ENCODE measurements at regions not wholly inside any gene's neighbourhood (a gene's known extent, or its start where the extent isn't known, plus 50 kb on each side); places are given as distances from the start of the nearest gene placed in this dataset.

DNA sequence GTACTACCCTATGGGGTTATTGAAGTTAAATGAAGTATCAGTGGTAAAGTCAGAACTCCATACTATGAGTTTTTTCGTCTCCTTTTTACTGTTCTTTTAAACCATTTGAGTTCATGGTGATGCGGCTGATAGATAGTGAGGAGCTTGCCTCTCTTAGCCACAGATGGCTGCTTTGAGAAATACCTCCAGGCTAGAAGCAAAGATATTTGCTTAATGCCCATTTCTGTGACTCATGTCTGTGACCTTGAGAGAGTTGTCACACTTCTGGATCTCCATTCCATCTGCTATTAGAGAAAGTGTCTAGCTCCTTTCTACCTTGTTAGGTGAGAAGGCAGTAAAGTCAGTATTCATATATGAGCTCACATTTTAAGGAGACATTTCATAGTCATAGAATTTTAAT lies 89.5 kb upstream of the PLXNA2 start:
- Mint-ChIP-seq H3K4me1 (ENCODE audit: low read depth, unreplicated experiment) (peaks cover 19% of the 10 kb centered on the region), H3K36me3 (ENCODE audit: unreplicated experiment) (no peaks in the 10 kb centered on the region), H3K9me3 (ENCODE audit: unreplicated experiment) (no peaks in the 10 kb centered on the region), H3K27me3 (ENCODE audit: unreplicated experiment) (no peaks in the 10 kb centered on the region), H3K27ac (ENCODE audit: unreplicated experiment) (no peak overlapping the region), H3K4me3 (ENCODE audit: unreplicated experiment) (no peak overlapping the region)
- TF ChIP-seq CTCF (IDR thresholded peaks at IDR 0.05; ENCODE audit: partially characterized antibody, unreplicated experiment): no peak
- no peak for DNase-seq

DNA sequence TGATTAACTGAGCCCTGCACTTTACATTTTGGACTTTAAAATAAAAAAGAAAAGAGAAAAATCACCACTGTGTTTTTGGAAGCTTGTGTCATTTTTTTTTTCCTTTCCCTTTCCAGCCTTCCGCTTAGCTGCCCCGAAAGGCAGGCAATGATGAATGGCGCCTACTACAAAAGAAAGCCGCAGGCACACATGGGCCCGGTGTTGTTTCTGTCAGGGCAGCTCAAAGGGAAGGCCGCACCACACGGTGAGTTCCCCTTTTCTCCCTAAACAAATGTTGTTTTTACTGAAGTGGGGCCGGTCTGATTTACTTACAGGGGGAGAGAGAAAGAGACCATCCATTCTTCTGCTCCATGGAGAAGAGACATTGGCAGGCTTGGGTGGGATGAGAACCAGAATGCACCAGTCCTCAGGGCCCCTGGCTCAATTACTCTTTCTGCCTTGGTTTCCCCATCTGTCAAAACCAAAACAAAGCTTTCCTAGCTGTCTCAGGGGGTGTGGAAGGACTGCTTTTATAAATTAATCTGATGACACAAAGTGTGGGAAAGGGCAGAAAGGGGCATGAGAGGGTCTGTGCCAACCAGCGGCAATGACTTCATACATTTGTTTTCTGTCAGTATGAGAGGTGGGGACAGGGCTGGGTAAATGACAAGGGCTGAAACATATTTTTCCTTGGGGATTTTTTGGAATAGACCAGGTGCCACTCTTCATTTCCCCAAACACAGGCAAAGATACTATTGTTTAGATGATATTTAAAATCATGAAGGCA lies 91.4 kb upstream of the PLXNA2 start:
- H3K9me3 Mint-ChIP-seq (ENCODE audit: unreplicated experiment): no peaks in the 10 kb centered on the region
- H3K4me1 Mint-ChIP-seq (ENCODE audit: low read depth, unreplicated experiment): peaks cover 28% of the 10 kb centered on the region
- H3K36me3 Mint-ChIP-seq (ENCODE audit: unreplicated experiment): no peaks in the 10 kb centered on the region
- DNase-seq: no peak
- H3K27ac Mint-ChIP-seq (ENCODE audit: unreplicated experiment): no peak overlapping the region
- H3K4me3 Mint-ChIP-seq (ENCODE audit: unreplicated experiment): no peak overlapping the region
- peaks cover 2% of the 10 kb centered on the region for H3K27me3 Mint-ChIP-seq (ENCODE audit: unreplicated experiment)
- no peak for TF ChIP-seq CTCF (IDR thresholded peaks at IDR 0.05; ENCODE audit: partially characterized antibody, unreplicated experiment)

GRCh38 chr1:208336137-208336518 lies 91.9 kb upstream of the PLXNA2 start:
- Mint-ChIP-seq H3K27ac (ENCODE audit: unreplicated experiment) (no peak overlapping the region), H3K4me1 (ENCODE audit: low read depth, unreplicated experiment) (peaks cover 30% of the 10 kb centered on the region), H3K27me3 (ENCODE audit: unreplicated experiment) (peaks cover 3% of the 10 kb centered on the region), H3K36me3 (ENCODE audit: unreplicated experiment) (no peaks in the 10 kb centered on the region), H3K9me3 (ENCODE audit: unreplicated experiment) (no peaks in the 10 kb centered on the region), H3K4me3 (ENCODE audit: unreplicated experiment) (no peak overlapping the region)
- TF ChIP-seq CTCF (IDR thresholded peaks at IDR 0.05; ENCODE audit: partially characterized antibody, unreplicated experiment): no peak
- DNase-seq: no peak

DNA sequence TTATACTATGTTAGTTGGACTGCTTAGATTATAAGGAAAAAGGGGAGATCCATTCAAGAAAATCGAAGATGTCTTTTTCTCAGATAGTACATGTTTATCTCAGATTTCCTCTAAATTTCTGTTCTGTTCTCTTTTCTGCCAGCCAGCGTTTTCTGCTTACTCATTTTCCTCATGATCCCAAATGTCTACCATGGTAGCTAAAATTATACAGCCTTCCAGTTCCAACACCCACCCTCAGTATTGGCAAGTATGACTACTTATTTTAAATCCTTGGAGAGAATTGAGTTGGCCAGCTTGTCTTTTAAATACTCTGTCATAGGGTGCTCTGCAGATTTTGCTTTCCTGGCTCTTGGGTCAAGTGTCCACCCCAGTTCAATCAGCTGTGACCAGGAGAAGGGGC lies 95.7 kb upstream of the PLXNA2 start:
- Mint-ChIP-seq H3K36me3 (ENCODE audit: unreplicated experiment) (peaks cover 4% of the 10 kb centered on the region), H3K4me3 (ENCODE audit: unreplicated experiment) (no peak overlapping the region), H3K4me1 (ENCODE audit: low read depth, unreplicated experiment) (peaks cover 55% of the 10 kb centered on the region)

More for the DNA sequence above, 95.7 kb upstream of the PLXNA2 start:
- Mint-ChIP-seq H3K27me3 (ENCODE audit: unreplicated experiment) (peaks cover 7% of the 10 kb centered on the region), H3K27ac (ENCODE audit: unreplicated experiment) (peak overlapping the region; percentile 11), H3K9me3 (ENCODE audit: unreplicated experiment) (peaks cover 7% of the 10 kb centered on the region)
- DNase-seq: no peak
- TF ChIP-seq CTCF (IDR thresholded peaks at IDR 0.05; ENCODE audit: partially characterized antibody, unreplicated experiment): no peak
